ENCODE measurements at regions not wholly inside any gene's neighbourhood (a gene's known extent, or its start where the extent isn't known, plus 50 kb on each side); places are given as distances from the start of the nearest gene placed in this dataset.

- no peak for DNase-seq (ENCODE audit: low read depth in 1 of 2, low spot score in 1 of 2)
- no peak overlapping the region for H3K27ac ChIP-seq (replicated peaks)
- H3K27me3 ChIP-seq (ENCODE audit: insufficient read depth, poor library complexity, severe bottlenecking), result peaks cover 2% of the 10 kb centered on the region
- H3K4me3 ChIP-seq (replicated peaks; ENCODE audit: insufficient read depth, low read length), result no peak overlapping the region
- no peak for TF ChIP-seq GABPA (IDR thresholded peaks at IDR 0.05; ENCODE audit: low read depth)
- TF ChIP-seq, protein P1, sequence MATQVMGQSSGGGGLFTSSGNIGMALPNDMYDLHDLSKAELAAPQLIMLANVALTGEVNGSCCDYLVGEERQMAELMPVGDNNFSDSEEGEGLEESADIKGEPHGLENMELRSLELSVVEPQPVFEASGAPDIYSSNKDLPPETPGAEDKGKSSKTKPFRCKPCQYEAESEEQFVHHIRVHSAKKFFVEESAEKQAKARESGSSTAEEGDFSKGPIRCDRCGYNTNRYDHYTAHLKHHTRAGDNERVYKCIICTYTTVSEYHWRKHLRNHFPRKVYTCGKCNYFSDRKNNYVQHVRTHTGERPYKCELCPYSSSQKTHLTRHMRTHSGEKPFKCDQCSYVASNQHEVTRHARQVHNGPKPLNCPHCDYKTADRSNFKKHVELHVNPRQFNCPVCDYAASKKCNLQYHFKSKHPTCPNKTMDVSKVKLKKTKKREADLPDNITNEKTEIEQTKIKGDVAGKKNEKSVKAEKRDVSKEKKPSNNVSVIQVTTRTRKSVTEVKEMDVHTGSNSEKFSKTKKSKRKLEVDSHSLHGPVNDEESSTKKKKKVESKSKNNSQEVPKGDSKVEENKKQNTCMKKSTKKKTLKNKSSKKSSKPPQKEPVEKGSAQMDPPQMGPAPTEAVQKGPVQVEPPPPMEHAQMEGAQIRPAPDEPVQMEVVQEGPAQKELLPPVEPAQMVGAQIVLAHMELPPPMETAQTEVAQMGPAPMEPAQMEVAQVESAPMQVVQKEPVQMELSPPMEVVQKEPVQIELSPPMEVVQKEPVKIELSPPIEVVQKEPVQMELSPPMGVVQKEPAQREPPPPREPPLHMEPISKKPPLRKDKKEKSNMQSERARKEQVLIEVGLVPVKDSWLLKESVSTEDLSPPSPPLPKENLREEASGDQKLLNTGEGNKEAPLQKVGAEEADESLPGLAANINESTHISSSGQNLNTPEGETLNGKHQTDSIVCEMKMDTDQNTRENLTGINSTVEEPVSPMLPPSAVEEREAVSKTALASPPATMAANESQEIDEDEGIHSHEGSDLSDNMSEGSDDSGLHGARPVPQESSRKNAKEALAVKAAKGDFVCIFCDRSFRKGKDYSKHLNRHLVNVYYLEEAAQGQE (IDR thresholded peaks at IDR 0.05; ENCODE audit: insufficient replicate concordance, low read depth), result no peak
- no peak for TF ChIP-seq POLR2AphosphoS5 (IDR thresholded peaks at IDR 0.05; ENCODE audit: low read depth)
- no peak for TF ChIP-seq SPI1 (IDR thresholded peaks at IDR 0.05; ENCODE audit: borderline replicate concordance, low read depth)
- TF ChIP-seq CTCF (IDR thresholded peaks at IDR 0.05; ENCODE audit: insufficient read depth, low read length), result no peak
Measured at GRCh38 chr3:40891186-40891585, 308.1 kb upstream of the CTNNB1 start.

- DNase-seq (ENCODE audit: low read depth in 1 of 2, low spot score in 1 of 2), result no peak
- Histone ChIP-seq H3K27me3 (ENCODE audit: insufficient read depth, poor library complexity, severe bottlenecking) (no peaks in the 10 kb centered on the region), H3K27ac (replicated peaks) (no peak overlapping the region), H3K4me3 (replicated peaks; ENCODE audit: insufficient read depth, low read length) (no peak overlapping the region)
- TF ChIP-seq, protein P1 (IDR thresholded peaks at IDR 0.05; ENCODE audit: insufficient replicate concordance, low read depth), result no peak
- no peak for TF ChIP-seq POLR2AphosphoS5 (IDR thresholded peaks at IDR 0.05; ENCODE audit: low read depth)
- no peak for TF ChIP-seq CTCF (IDR thresholded peaks at IDR 0.05; ENCODE audit: insufficient read depth, low read length)
- no peak for TF ChIP-seq GABPA (IDR thresholded peaks at IDR 0.05; ENCODE audit: low read depth)
- TF ChIP-seq SPI1 (IDR thresholded peaks at IDR 0.05; ENCODE audit: borderline replicate concordance, low read depth), result no peak
Measured at GRCh38 chr3:40895109-40895508, 304.2 kb upstream of the CTNNB1 start.

DNA sequence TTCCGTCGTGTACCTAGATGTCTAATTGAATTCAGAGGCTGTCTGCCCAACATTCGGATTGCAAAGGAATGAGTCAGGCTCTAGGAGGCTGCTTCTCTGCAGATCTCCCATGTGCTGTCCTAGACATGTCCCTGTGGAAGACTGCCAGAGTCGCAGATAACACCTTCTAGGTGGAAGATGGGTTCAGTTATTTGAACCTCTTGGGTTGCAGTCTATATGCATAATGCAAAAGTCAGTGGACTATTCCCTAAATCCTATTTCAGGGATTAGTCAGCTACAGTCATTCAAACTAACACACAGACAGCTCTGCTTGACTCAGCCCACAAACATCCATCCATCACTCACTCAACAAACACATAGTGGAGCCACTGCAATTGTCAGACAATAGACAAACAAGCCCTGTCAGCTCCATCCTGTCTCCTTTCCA is 300.0 kb upstream of the CTNNB1 start:
- Histone ChIP-seq H3K4me3 (replicated peaks; ENCODE audit: insufficient read depth, low read length) (no peak overlapping the region), H3K27ac (replicated peaks) (no peak overlapping the region), H3K27me3 (ENCODE audit: insufficient read depth, poor library complexity, severe bottlenecking) (no peaks in the 10 kb centered on the region)
- TF ChIP-seq GABPA (IDR thresholded peaks at IDR 0.05; ENCODE audit: low read depth) (no peak), CTCF (IDR thresholded peaks at IDR 0.05; ENCODE audit: insufficient read depth, low read length) (no peak), SPI1 (IDR thresholded peaks at IDR 0.05; ENCODE audit: borderline replicate concordance, low read depth) (no peak), POLR2AphosphoS5 (IDR thresholded peaks at IDR 0.05; ENCODE audit: low read depth) (no peak)
- TF ChIP-seq, protein P1 (IDR thresholded peaks at IDR 0.05; ENCODE audit: insufficient replicate concordance, low read depth), result no peak
- DNase-seq (ENCODE audit: low read depth in 1 of 2, low spot score in 1 of 2), result no peak
